ENCODE measurements at regions not wholly inside any gene's neighbourhood (a gene's known extent, or its start where the extent isn't known, plus 50 kb on each side); places are given as distances from the start of the nearest gene placed in this dataset.

- POLR2A ChIA-PET = no interaction called here
- no peak for TF ChIP-seq FOXA1 (IDR thresholded peaks at IDR 0.05)
- no peak for TF ChIP-seq SP1 (IDR thresholded peaks at IDR 0.05)
- no peak for TF ChIP-seq CTBP1 (IDR thresholded peaks at IDR 0.05; ENCODE audit: borderline replicate concordance)
- no peak for TF ChIP-seq ARNT (IDR thresholded peaks at IDR 0.05)
- TF ChIP-seq L3MBTL2 (conservative IDR thresholded peaks at IDR 0.05) = no peak
- CTCF ChIA-PET = no interaction called here
- DNase-seq (ENCODE audit: extremely low spot score) = no peak
Observed at GRCh38 chr20:55406891-55407290, 598.4 kb downstream of the CBLN4 start.

- POLR2A ChIA-PET = no interaction called here
- no peak for DNase-seq (ENCODE audit: extremely low spot score)
- TF ChIP-seq SP1 (IDR thresholded peaks at IDR 0.05) = no peak
- CTCF ChIA-PET = no interaction called here
Observed at GRCh38 chr20:55394592-55394991, 610.7 kb downstream of the CBLN4 start.

GRCh38 chr20:55390791-55391190 lies 614.5 kb downstream of the CBLN4 start:
- POLR2A ChIA-PET = no interaction called here

GRCh38 chr20:55386686-55387085 lies 618.6 kb downstream of the CBLN4 start:
- ChIA-PET CTCF (no interaction called here), POLR2A (no interaction called here)
- DNase-seq (ENCODE audit: extremely low spot score) = no peak
- TF ChIP-seq SP1 (IDR thresholded peaks at IDR 0.05) (no peak), BHLHE40 (IDR thresholded peaks at IDR 0.05; ENCODE audit: borderline replicate concordance) (no peak), L3MBTL2 (conservative IDR thresholded peaks at IDR 0.05) (no peak), FOXK2 (IDR thresholded peaks at IDR 0.05) (no peak), TARDBP (IDR thresholded peaks at IDR 0.05) (no peak), PKNOX1 (IDR thresholded peaks at IDR 0.05) (no peak), ARNT (IDR thresholded peaks at IDR 0.05) (no peak), HDGF (IDR thresholded peaks at IDR 0.05; ENCODE audit: borderline replicate concordance) (no peak)

More at GRCh38 chr20:55390791-55391190, 614.5 kb downstream of the CBLN4 start:
- DNase-seq (ENCODE audit: extremely low spot score) = no peak
- TF ChIP-seq HDGF (IDR thresholded peaks at IDR 0.05; ENCODE audit: borderline replicate concordance) = no peak
- no peak for TF ChIP-seq FOXA1 (IDR thresholded peaks at IDR 0.05)
- no peak for TF ChIP-seq LEF1 (IDR thresholded peaks at IDR 0.05; ENCODE audit: borderline replicate concordance)
- no peak for TF ChIP-seq ARNT (IDR thresholded peaks at IDR 0.05)
- TF ChIP-seq SUZ12 (IDR thresholded peaks at IDR 0.05) = no peak
- TF ChIP-seq TARDBP (IDR thresholded peaks at IDR 0.05) = no peak
- no peak for TF ChIP-seq L3MBTL2 (conservative IDR thresholded peaks at IDR 0.05)
- no peak for TF ChIP-seq FOXK2 (IDR thresholded peaks at IDR 0.05)
- no peak for TF ChIP-seq FOXM1 (IDR thresholded peaks at IDR 0.05; ENCODE audit: borderline replicate concordance)
- TF ChIP-seq ZNF384 (IDR thresholded peaks at IDR 0.05) = no peak
- TF ChIP-seq CTBP1 (IDR thresholded peaks at IDR 0.05; ENCODE audit: borderline replicate concordance) = no peak
- TF ChIP-seq ELF4 (IDR thresholded peaks at IDR 0.05) = no peak
- no peak for TF ChIP-seq NFRKB (IDR thresholded peaks at IDR 0.05)
- TF ChIP-seq BHLHE40 (IDR thresholded peaks at IDR 0.05; ENCODE audit: borderline replicate concordance) = no peak
- TF ChIP-seq PKNOX1 (IDR thresholded peaks at IDR 0.05) = no peak
- no peak for TF ChIP-seq SP1 (IDR thresholded peaks at IDR 0.05)
- CTCF ChIA-PET = no interaction called here

- ChIA-PET POLR2A (no interaction called here), CTCF (no interaction called here)
- no peak for DNase-seq (ENCODE audit: extremely low spot score)
- TF ChIP-seq ARNT (IDR thresholded peaks at IDR 0.05) = no peak
- no peak for TF ChIP-seq FOXK2 (IDR thresholded peaks at IDR 0.05)
- no peak for TF ChIP-seq ZNF384 (IDR thresholded peaks at IDR 0.05)
- TF ChIP-seq NFRKB (IDR thresholded peaks at IDR 0.05) = no peak
- no peak for TF ChIP-seq CTBP1 (IDR thresholded peaks at IDR 0.05; ENCODE audit: borderline replicate concordance)
- TF ChIP-seq PKNOX1 (IDR thresholded peaks at IDR 0.05) = no peak
- TF ChIP-seq SUZ12 (IDR thresholded peaks at IDR 0.05) = no peak
- TF ChIP-seq ELF4 (IDR thresholded peaks at IDR 0.05) = no peak
- TF ChIP-seq LEF1 (IDR thresholded peaks at IDR 0.05; ENCODE audit: borderline replicate concordance) = no peak
- TF ChIP-seq FOXM1 (IDR thresholded peaks at IDR 0.05; ENCODE audit: borderline replicate concordance) = no peak
- TF ChIP-seq HDGF (IDR thresholded peaks at IDR 0.05; ENCODE audit: borderline replicate concordance) = no peak
- no peak for TF ChIP-seq TARDBP (IDR thresholded peaks at IDR 0.05)
- TF ChIP-seq FOXA1 (IDR thresholded peaks at IDR 0.05) = no peak
- TF ChIP-seq SP1 (IDR thresholded peaks at IDR 0.05) = no peak
- no peak for TF ChIP-seq BHLHE40 (IDR thresholded peaks at IDR 0.05; ENCODE audit: borderline replicate concordance)
- TF ChIP-seq L3MBTL2 (conservative IDR thresholded peaks at IDR 0.05) = no peak
Observed at GRCh38 chr20:55375920-55376319, 629.4 kb downstream of the CBLN4 start.

- CTCF ChIA-PET = no interaction called here
- POLR2A ChIA-PET = no interaction called here
Observed at GRCh38 chr20:55365745-55366144, 639.6 kb downstream of the CBLN4 start.

GRCh38 chr20:55360895-55361294 lies 644.4 kb downstream of the CBLN4 start:
- no peak for DNase-seq (ENCODE audit: extremely low spot score)
- ChIA-PET CTCF (no interaction called here), POLR2A (no interaction called here)
- no peak for TF ChIP-seq PKNOX1 (IDR thresholded peaks at IDR 0.05)
- TF ChIP-seq ZNF384 (IDR thresholded peaks at IDR 0.05) = no peak
- TF ChIP-seq HDGF (IDR thresholded peaks at IDR 0.05; ENCODE audit: borderline replicate concordance) = no peak
- TF ChIP-seq ELF4 (IDR thresholded peaks at IDR 0.05) = no peak
- no peak for TF ChIP-seq FOXA1 (IDR thresholded peaks at IDR 0.05)
- TF ChIP-seq FOXM1 (IDR thresholded peaks at IDR 0.05; ENCODE audit: borderline replicate concordance) = no peak
- no peak for TF ChIP-seq FOXK2 (IDR thresholded peaks at IDR 0.05)
- no peak for TF ChIP-seq BHLHE40 (IDR thresholded peaks at IDR 0.05; ENCODE audit: borderline replicate concordance)
- no peak for TF ChIP-seq L3MBTL2 (conservative IDR thresholded peaks at IDR 0.05)
- TF ChIP-seq SP1 (IDR thresholded peaks at IDR 0.05) = no peak

More at GRCh38 chr20:55365745-55366144, 639.6 kb downstream of the CBLN4 start:
- no peak for DNase-seq (ENCODE audit: extremely low spot score)
- TF ChIP-seq ARNT (IDR thresholded peaks at IDR 0.05) (no peak), BHLHE40 (IDR thresholded peaks at IDR 0.05; ENCODE audit: borderline replicate concordance) (no peak), CTBP1 (IDR thresholded peaks at IDR 0.05; ENCODE audit: borderline replicate concordance) (no peak), L3MBTL2 (conservative IDR thresholded peaks at IDR 0.05) (no peak)
